Mammary epithelial cell (primary cell): ENCODE measurements at regions not wholly inside any gene's neighbourhood (a gene's known extent, or its start where the extent isn't known, plus 50 kb on each side); places are given as distances from the start of the nearest gene placed in this dataset.

ENCODE experiments used
- EZH2 ChIP-seq: IDR thresholded peaks from 2 replicates; pipeline ENCODE4 v1.6.1; 2012; ENCODE audit warnings: low read length, inconsistent platforms, borderline replicate concordance
- TF ChIP-seq, protein P1 (sequence below), 2 donors: IDR thresholded peaks in 1 of 2; conservative IDR thresholded peaks in 1 of 2; 2 replicates each; pipeline ENCODE4 v1.5.1; 2011 to 2012; ENCODE audit warnings: inconsistent platforms in 2 of 2, low read length in 2 of 2, mild to moderate bottlenecking in 2 of 2, control low read depth in 1 of 2, low read depth in 1 of 2; ENCODE audit not compliant: insufficient read depth in 1 of 2; ENCODE audit errors: extremely low read depth in 1 of 2

DNA sequence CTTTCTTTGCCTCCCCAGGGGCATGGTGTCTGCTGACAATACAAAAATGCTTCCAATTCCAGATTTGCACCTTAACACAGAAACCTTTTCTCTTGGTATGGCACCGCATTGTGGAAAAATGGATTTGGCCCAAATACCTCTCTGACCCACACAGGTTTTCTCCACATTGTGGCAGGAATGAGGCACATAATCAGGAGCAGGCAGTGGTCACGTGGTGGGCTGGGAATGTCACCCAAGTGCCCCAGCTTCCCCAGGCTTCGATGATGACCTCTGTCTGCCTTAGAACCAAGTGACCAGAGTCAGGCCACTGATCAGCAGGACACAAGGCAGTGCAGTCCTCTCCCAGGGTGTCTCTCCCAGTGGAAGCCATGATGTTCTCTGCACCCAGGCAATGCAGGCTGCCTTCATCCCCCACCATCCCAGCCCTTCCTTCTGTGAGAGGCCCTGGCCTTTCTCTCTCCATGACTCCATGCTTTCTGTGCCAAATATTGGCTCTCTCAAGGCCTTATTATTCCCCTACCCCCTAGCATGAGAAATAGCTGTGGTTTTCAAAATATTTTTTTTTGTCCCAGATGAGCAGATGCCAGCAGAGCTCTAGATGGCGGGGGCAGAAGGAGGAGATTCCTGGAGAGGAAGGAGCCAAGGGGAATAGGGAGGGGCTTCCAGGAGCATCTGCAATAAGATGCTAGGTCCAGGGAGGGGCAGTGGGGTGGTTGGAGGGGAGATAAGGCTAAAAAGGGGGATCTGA is 198.9 kb downstream of the ACKR3 start:
- TF ChIP-seq, protein P1, sequence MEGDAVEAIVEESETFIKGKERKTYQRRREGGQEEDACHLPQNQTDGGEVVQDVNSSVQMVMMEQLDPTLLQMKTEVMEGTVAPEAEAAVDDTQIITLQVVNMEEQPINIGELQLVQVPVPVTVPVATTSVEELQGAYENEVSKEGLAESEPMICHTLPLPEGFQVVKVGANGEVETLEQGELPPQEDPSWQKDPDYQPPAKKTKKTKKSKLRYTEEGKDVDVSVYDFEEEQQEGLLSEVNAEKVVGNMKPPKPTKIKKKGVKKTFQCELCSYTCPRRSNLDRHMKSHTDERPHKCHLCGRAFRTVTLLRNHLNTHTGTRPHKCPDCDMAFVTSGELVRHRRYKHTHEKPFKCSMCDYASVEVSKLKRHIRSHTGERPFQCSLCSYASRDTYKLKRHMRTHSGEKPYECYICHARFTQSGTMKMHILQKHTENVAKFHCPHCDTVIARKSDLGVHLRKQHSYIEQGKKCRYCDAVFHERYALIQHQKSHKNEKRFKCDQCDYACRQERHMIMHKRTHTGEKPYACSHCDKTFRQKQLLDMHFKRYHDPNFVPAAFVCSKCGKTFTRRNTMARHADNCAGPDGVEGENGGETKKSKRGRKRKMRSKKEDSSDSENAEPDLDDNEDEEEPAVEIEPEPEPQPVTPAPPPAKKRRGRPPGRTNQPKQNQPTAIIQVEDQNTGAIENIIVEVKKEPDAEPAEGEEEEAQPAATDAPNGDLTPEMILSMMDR (conservative IDR thresholded peaks at IDR 0.05 in 1 of 2, IDR thresholded peaks at IDR 0.05 in 1 of 2; ENCODE audit: extremely low read depth in 1 of 2, insufficient read depth in 1 of 2, low read depth in 1 of 2, low read length in 2 of 2), result no peak
- no peak for TF ChIP-seq EZH2
